Right forelimb (tissue), 1 donor: ENCODE measurements at regions not wholly inside any gene's neighbourhood (a gene's known extent, or its start where the extent isn't known, plus 50 kb on each side); places are given as distances from the start of the nearest gene placed in this dataset.

Source experiments
- DNase-seq: peaks from one replicate; pipeline ENCODE4 v3.0.0-alpha.2; 2018

DNA sequence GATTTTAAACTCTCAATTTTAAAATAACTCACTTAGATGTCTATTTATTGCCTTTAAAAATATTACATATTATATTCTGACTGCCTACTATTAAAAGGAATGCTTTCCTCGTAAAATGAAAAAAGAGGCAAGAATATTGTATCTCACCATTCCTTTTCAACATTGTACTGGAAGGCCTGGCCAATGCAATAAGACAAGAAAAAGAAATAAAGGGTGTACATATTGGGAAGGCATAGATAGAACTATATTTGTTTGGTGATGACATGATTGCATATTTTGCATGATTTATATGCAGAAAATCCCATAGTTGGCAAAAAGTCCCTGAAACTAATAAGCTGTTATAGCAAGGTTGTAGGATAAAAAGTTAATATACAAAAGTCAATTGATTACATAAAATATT is 474.6 kb upstream of the ATP2B1 start:
- DNase-seq = no peak

DNA sequence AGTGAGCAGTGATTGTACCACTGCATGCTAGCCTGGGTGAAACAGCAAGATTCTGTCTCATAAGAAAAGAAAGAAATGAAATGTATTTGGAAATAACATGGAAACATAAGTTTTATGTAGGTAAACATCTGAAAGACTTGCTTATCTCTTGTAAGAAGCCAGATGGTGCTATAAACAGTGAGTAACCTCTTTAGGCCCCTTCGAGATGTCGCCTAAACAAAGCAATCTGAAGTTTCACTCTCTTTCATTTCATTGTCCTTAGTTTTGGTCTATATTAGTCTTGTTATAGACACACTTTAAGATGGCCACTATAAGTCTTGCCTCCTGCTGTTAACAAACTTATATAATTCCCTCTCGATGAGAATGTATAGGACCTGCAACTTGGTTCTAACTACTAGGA is 472.6 kb upstream of the ATP2B1 start:
- DNase-seq = no peak

DNA sequence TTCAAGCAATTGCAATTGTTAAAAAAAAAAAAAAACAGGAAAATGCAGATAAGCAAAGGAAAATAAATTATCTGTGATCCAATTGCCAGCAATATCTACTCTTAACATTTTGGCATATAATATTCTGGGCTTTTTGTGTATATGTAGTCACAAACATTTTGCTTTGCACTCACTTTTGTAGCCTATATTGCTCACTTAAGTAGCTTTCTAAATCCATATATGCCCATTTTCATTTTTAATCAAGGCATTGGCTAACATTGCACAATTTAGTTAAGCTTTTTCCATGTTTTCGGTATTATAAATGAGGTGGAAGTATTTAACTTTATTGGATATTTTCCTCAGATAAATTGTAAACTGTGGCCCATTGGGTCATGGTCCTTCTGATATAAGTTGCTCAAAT is 466.3 kb upstream of the ATP2B1 start:
- no peak for DNase-seq

DNA sequence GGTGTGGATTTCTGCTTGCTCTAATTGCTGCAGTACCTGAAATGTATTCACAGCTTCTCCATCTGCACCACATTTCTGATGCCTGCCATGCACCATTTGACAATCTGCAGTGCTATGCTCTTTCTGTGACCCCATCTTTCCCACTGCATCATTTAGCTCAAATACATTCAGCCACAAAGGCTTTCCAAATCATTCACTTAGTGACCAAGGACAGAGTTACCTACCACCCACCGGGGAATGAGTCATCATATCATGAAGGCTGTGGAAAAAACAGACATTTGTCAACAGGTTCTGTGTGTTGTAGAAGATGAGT is 465.5 kb upstream of the ATP2B1 start:
- no peak for DNase-seq

DNA sequence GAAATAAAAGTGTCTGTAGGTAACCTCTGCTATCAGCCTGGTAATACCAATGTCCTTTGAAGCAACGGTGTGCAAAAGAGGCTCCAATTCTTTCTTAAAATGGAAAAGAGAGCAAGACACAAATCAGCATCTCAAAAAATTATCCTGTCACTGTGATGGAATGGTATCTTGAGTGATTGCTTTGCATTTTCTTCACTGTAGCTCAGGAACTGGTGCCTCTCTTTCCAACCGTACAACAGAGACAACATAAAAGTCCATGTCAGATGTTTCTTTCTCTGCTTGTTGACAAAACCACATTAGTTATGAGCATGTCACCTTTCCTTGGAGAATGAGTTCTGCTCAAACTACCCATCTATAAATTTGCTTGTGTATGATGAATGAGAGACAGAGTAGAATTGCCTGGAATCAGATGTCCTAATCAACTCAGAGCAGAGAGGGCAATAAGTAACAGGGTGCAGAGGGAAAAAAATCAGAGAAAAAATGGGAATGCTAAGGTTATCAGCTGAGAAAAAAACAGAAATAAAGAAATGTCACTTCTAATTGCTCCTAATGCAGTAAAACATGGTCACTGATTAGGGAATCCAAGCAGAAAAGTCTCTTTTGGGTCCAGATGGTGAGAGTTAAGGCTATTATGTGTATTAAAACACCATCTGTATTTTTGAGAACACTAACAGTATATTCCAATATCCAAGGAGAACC is 465.0 kb upstream of the ATP2B1 start:
- no peak for DNase-seq

DNA sequence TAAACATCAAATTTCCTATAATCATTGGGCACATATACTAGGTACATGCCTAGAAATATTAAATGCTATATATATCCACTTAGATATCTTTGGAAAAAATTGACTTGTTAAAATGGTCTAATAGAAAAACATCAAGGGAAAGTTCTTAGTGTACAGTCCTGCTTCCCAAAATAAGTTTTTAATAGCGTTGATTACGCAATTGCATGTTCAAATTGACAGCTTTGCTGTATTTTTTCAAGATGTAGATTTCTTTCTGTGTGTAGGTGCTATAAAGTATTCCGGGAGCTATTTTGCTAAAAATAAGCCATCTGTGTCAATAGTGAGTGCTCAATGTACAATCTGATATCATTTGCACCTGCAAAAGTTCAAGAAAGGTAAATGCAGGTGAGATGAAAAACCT is 463.9 kb upstream of the ATP2B1 start:
- DNase-seq = no peak

DNA sequence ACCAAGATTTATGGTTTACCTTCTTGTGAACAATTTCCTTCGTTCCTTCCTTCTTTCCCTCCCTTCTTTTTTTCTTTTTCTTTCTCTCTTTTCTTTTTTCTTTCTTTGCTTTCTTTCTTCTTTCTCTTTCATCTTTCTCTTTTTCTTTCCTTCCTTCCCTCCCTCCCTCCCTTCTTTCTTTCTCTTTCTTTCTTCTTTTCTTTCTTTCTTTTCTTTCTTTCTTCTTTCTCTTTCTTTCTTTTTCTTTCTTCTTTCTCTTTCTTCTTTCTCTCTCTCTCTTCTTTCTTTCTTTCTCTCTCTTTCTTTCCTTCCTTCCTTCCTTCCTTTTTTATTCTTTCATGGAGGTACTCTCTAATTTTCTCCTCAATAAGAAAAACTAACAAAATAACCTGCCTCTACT is 462.1 kb upstream of the ATP2B1 start:
- DNase-seq = no peak

GRCh38 chr12:90167518-90168208 is 459.0 kb upstream of the ATP2B1 start:
- DNase-seq = no peak

DNA sequence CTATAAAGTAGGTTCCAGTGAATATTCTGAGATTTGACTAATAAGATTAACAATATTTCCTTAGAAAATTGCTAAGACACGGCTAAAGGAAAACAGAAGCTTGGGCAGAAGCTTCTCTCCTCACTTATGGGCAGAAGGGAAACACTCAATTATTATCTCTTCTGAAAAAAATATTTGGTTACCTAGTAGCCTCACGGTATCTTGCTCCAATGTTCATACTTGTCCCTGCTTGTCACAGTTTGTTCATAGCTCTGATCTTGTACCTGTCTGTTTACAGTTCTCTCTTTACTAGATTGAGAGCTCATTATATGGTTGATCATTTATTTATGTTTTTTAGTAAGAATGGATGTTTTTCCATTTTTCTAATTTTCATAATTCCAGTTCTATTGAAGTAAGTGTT is 458.0 kb upstream of the ATP2B1 start:
- no peak for DNase-seq

GRCh38 chr12:90166012-90166411 is 457.4 kb upstream of the ATP2B1 start:
- DNase-seq = no peak

DNA sequence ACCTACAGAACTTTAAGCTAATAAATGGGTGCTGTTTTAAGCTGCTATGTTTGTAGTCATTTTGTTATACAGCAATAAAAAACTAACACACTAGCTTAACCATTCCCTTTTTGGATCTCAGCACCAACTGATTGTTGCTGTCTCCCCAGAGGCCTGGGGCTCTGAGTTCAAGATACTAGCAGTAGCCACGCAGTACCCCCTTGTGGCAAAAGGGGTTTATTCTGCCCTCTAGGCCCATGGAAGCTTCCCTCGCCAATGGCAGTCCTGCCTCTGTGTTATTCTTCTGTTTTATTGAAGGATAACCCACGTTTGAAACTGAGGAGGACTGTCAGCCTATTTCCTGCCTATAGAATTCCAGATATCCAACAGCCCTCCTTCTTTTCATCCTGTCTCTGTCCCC is 455.3 kb upstream of the ATP2B1 start:
- no peak for DNase-seq

- DNase-seq = no peak
Measured at GRCh38 chr12:90153827-90154226, 445.2 kb upstream of the ATP2B1 start.

GRCh38 chr12:90152897-90153624 is 444.4 kb upstream of the ATP2B1 start:
- no peak for DNase-seq

GRCh38 chr12:90151491-90152015 is 442.9 kb upstream of the ATP2B1 start:
- DNase-seq = no peak

DNA sequence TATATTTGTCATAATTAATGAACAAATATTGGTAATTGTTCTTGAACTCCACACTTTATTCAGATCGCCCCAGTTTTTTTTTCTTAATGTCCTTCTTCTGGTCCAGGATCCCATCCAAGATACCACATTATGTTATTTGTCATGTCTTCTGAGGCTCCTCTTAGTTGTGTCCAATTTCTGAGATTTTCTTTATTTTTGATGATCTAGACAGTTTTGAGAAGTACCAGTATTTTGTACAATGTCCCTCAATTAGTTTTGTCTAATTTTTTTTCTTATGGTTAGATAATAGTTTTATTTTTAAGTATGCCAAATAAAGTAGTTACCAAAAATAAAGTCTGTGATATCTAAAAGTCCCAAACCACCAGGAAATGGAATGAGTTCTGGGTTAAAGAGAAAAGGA is 440.8 kb upstream of the ATP2B1 start:
- DNase-seq = no peak

GRCh38 chr12:90129366-90130030 is 420.9 kb upstream of the ATP2B1 start:
- DNase-seq = no peak

DNA sequence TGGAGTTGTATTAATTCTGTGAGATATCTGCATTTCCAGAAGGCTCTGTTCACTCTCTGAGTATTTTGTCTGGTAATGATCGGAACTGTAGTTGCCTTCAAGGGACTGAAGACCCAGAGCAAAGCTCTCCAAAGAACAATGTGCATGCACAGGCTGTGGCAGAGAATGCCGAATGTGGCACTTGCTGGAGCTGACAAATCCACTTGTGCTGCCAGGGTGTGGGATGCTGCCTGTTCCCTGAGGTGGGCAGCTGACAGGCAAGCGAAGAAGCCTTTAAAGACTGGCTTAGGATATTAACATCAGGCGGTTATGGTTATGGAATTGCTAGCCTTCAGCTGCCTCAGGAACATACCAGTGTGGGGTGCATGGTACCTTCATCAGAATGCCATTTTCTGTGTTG is 419.9 kb upstream of the ATP2B1 start:
- no peak for DNase-seq

DNA sequence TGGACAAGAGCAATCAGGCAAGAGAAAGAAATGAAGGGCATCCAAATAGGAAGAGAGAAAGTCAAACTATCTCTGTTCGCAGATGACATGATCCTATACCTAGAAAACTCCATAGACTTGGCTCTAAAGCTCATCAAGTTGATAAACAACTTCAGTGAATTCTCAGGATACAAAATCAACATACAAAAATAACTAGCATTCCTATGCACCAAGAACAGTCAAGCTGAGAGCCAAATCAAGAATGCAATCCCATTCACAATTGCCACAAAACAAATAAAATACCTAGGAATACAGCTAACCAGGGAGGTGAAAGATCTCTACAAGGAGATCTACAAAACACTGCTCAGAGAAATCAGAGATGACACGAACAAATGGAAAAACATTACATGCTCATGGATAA is 417.5 kb upstream of the ATP2B1 start:
- no peak for DNase-seq

GRCh38 chr12:90124914-90125313 is 416.3 kb upstream of the ATP2B1 start:
- DNase-seq = no peak

- DNase-seq = no peak
Measured at GRCh38 chr12:90124289-90124688, 415.7 kb upstream of the ATP2B1 start.

DNA sequence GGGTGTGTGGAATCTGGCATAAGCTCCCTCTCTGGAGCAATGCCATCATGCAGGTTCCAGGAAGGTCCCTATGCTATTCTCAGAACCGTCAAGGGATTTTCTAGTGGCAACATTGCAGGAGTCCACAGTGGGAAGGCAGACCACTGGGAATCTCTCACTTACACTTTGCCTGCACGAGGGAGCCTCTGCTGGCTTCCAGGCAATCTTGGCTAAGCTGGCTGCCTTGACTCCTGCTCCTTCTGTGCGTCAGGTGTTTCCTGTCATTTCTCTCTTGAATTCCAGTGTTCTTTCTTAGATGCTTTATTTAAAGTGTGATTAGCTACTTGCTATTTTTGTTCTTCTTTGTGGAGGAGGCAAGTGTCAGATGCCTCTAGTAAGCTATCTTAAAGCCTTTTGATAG is 414.0 kb upstream of the ATP2B1 start:
- no peak for DNase-seq

GRCh38 chr12:90120627-90121026 is 412.0 kb upstream of the ATP2B1 start:
- no peak for DNase-seq

- no peak for DNase-seq
Measured at GRCh38 chr12:90112666-90113065, 404.0 kb upstream of the ATP2B1 start.
